ENCODE measurements at regions not wholly inside any gene's neighbourhood (a gene's known extent, or its start where the extent isn't known, plus 50 kb on each side); places are given as distances from the start of the nearest gene placed in this dataset.
A peak's percentile ranks its signal among the peaks of the same experiment; 100 is the strongest.

GRCh38 chr2:120669121-120669952 lies 66.3 kb upstream of the GLI2 start (continued):
- TF ChIP-seq NFKBIZ (CRISPR knock-in tag; IDR thresholded peaks at IDR 0.05) (0 out of 2 replicates have a peak, but pooled peaks have one; percentile 43), ATF5 (CRISPR knock-in tag; IDR thresholded peaks at IDR 0.05; ENCODE audit: low read depth) (no peak), SPEN (CRISPR knock-in tag; IDR thresholded peaks at IDR 0.05; ENCODE audit: low read depth) (no peak), CBX2 (IDR thresholded peaks at IDR 0.05; ENCODE audit: low read depth, low read length) (no peak), CBX2 (CRISPR knock-in tag; IDR thresholded peaks at IDR 0.05; ENCODE audit: low read depth) (no peak), SP1 (IDR thresholded peaks at IDR 0.05) (no peak), SP1 (CRISPR knock-in tag; IDR thresholded peaks at IDR 0.05) (0 out of 2 replicates have a peak, but pooled peaks have one; percentile 23), NR2F6 (IDR thresholded peaks at IDR 0.05) (0 out of 2 replicates have a peak, but pooled peaks have one; percentile 23), NR2F6 (CRISPR knock-in tag; IDR thresholded peaks at IDR 0.05) (0 out of 2 replicates have a peak, but pooled peaks have one; percentile 22), CHCHD3 (CRISPR knock-in tag; IDR thresholded peaks at IDR 0.05) (no peak), ZXDC (CRISPR knock-in tag; IDR thresholded peaks at IDR 0.05) (peak; percentile 69; the same call in 1 of the 2 replicates), SETDB1 (CRISPR knock-in tag; IDR thresholded peaks at IDR 0.05; ENCODE audit: borderline replicate concordance) (no peak), ZNF605 (CRISPR knock-in tag; IDR thresholded peaks at IDR 0.05) (0 out of 2 replicates have a peak, but pooled peaks have one; percentile 25), KDM2A (CRISPR knock-in tag; IDR thresholded peaks at IDR 0.05; ENCODE audit: borderline replicate concordance, low read depth) (peak; percentile 59; the same call in 1 of the 2 replicates), ZFP36L1 (CRISPR knock-in tag; IDR thresholded peaks at IDR 0.05) (no peak), TBL1XR1 (IDR thresholded peaks at IDR 0.05; ENCODE audit: borderline replicate concordance, low read length, partially characterized antibody) (peak; percentile 27), HNRNPLL (IDR thresholded peaks at IDR 0.05; ENCODE audit: low read depth, low read length, poor library complexity, severe bottlenecking) (peak; percentile 30), TCF7 (IDR thresholded peaks at IDR 0.05; ENCODE audit: low read depth) (peak; percentile 18; the same call in 1 of the 2 replicates), EP300 (IDR thresholded peaks at IDR 0.05; ENCODE audit: low read depth in 2 of 2, low read length in 2 of 2) (no peak), EP300 (CRISPR knock-in tag; IDR thresholded peaks at IDR 0.05; ENCODE audit: borderline replicate concordance) (peak; percentile 79), KMT2B (CRISPR knock-in tag; IDR thresholded peaks at IDR 0.05) (no peak), ZFP36 (IDR thresholded peaks at IDR 0.05; ENCODE audit: borderline replicate concordance, low read depth, low read length, partially characterized antibody) (no peak), ZFX (CRISPR knock-in tag; IDR thresholded peaks at IDR 0.05; ENCODE audit: low read depth) (no peak), CEBPG (CRISPR knock-in tag; IDR thresholded peaks at IDR 0.05) (peak; percentile 48), XRCC5 (optimal IDR thresholded peaks at IDR 0.05; ENCODE audit: low read length) (peak; percentile 93), KAT8 (CRISPR knock-in tag; IDR thresholded peaks at IDR 0.05) (no peak), RXRA (CRISPR knock-in tag; IDR thresholded peaks at IDR 0.05) (0 out of 2 replicates have a peak, but pooled peaks have one; percentile 27), ZNF777 (CRISPR knock-in tag; IDR thresholded peaks at IDR 0.05) (peak; percentile 46; the same call in 1 of the 2 replicates)
